PC-3 (cell line): ENCODE measurements at regions not wholly inside any gene's neighbourhood (a gene's known extent, or its start where the extent isn't known, plus 50 kb on each side); places are given as distances from the start of the nearest gene placed in this dataset.

Experiments used
- ATAC-seq: fragments of 200-7000 bp; cut with Tn5 transposase; 2 replicates; pipeline ENCODE4 v1.9.1; 2020; ENCODE audit warnings: mild to moderate bottlenecking, moderate library complexity
- BruUV-seq: library from RNA; stranded (reverse); fragments of 400-500 nt; replicated peaks from 2 replicates; lab custom pipeline; 2021; lab: Mats Ljungman, UMichigan
- CTCF ChIA-PET: fragments of 300-600 bp; sonication (Branson Sonifier 250); formaldehyde crosslinking; loops from one replicate; lab custom pipeline; 2022; ENCODE audit warnings: antibody characterized with exemption; lab: Charles Lee
- POLR2A ChIA-PET: fragments of 300-600 bp; sonication (Branson Sonifier 250); formaldehyde crosslinking; loops from one replicate; lab custom pipeline; 2022; ENCODE audit warnings: antibody characterized with exemption; ENCODE audit not compliant: unreplicated experiment; lab: Charles Lee
- DNase-seq: peaks from one replicate; pipeline ENCODE4 v3.0.0-alpha.2; 2015
- H2AFZ ChIP-seq: fragments of 300-600 bp; sonication (generic); 2 replicates; pipeline ENCODE4 v1.6.0; 2016; ENCODE audit warnings: antibody characterized with exemption, low read length
- H3F3A ChIP-seq: fragments of 300-600 bp; sonication (generic); one replicate; pipeline ENCODE4 v1.6.0; 2017; ENCODE audit warnings: antibody characterized with exemption, low read length, control low read depth, mild to moderate bottlenecking; ENCODE audit not compliant: unreplicated experiment
- H3K27ac ChIP-seq: fragments of 300-600 bp; sonication (generic); 2 replicates; pipeline ENCODE4 v1.5.1; 2016; ENCODE audit warnings: mild to moderate bottlenecking, low read length
- H3K27me3 ChIP-seq: fragments of 300-600 bp; sonication (generic); 2 replicates; pipeline ENCODE4 v1.6.1; 2016; ENCODE audit warnings: low read length, mixed read lengths
- H3K36me3 ChIP-seq: fragments of 300-600 bp; sonication (generic); 2 replicates; pipeline ENCODE4 v1.6.1; 2016; ENCODE audit warnings: low read depth, mixed run types, low read length, mixed read lengths
- H3K4me1 ChIP-seq: fragments of 300-600 bp; sonication (generic); 2 replicates; pipeline ENCODE4 v1.5.1; 2016; ENCODE audit warnings: low read length; ENCODE audit not compliant: insufficient read depth
- H3K4me2 ChIP-seq: fragments of 300-600 bp; sonication (generic); 2 replicates; pipeline ENCODE4 v1.6.0; 2016; ENCODE audit warnings: low read length
- H3K4me3 ChIP-seq: fragments of 300-600 bp; sonication (generic); 2 replicates; pipeline ENCODE4 v1.5.1; 2016; ENCODE audit warnings: mild to moderate bottlenecking, low read length, mixed read lengths
- H3K79me2 ChIP-seq: fragments of 300-600 bp; sonication (generic); 2 replicates; pipeline ENCODE4 v1.6.1; 2017; ENCODE audit warnings: low read length, mixed read lengths
- H3K9ac ChIP-seq: fragments of 300-600 bp; sonication (generic); 2 replicates; pipeline ENCODE4 v1.6.0; 2016; ENCODE audit warnings: mild to moderate bottlenecking, low read length
- H3K9me2 ChIP-seq: fragments of 300-600 bp; sonication (generic); replicated peaks from 2 replicates; pipeline ENCODE4 v1.6.1; 2016; ENCODE audit warnings: mixed run types, low read length, mixed read lengths
- H3K9me3 ChIP-seq: fragments of 300-600 bp; sonication (generic); 2 replicates; pipeline ENCODE4 v1.6.1; 2016; ENCODE audit warnings: low read length, mixed read lengths
- H4K20me1 ChIP-seq: fragments of 300-600 bp; sonication (generic); 2 replicates; pipeline ENCODE4 v1.6.1; 2016; ENCODE audit warnings: low read length, mixed read lengths
- EZH2 ChIP-seq: fragments of 300-600 bp; sonication (generic); IDR thresholded peaks from one replicate; pipeline ENCODE4 v1.6.1; 2017; ENCODE audit warnings: antibody characterized with exemption, mild to moderate bottlenecking, low read length; ENCODE audit not compliant: unreplicated experiment
- EZH2phosphoT487 ChIP-seq: fragments of 300-600 bp; sonication (generic); IDR thresholded peaks from 2 replicates; pipeline ENCODE4 v1.6.1; 2018; ENCODE audit warnings: mild to moderate bottlenecking, antibody characterized with exemption, low read length, borderline replicate concordance
- intact Hi-C: fragments of 100-400 bp; cut with micrococcal nuclease; formaldehyde crosslinking; loops from 2 replicates; pipeline ENCODE4 v1.9.0; 2023
- TF ChIP-seq, protein P1 (sequence below): fragments of 300-600 bp; sonication (generic); conservative IDR thresholded peaks from 2 replicates; pipeline ENCODE4 v1.5.1; 2017; ENCODE audit warnings: antibody characterized with exemption, low read depth, mild to moderate bottlenecking, low read length

DNA sequence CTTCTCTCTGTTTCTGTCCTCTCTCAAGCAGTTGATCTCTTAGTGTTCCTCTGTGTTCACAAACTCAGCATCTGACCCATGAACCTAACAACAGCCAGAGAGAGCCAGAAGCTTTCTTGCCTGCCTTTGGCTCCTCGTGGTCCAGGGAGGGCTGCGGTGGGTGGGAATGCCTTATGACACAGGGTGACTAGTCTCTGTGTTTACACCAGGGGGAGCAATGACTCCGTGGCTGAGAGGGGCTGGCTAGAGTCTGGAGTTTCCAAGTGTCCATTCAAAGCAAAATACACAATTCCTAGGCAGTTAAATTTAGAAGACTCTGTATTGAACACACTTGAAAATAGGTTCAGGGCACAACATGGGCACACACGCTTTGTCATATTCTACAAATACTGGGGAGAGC, 370.0 kb upstream of the FRG2C start:
- POLR2A ChIA-PET = no interaction called here
- no peaks in the 10 kb centered on the region for H3K4me1 ChIP-seq
- no peak overlapping the region for H3K27ac ChIP-seq
- intact Hi-C loops = loop anchor here (5.0 to 10.0 kb wide), 2 partner anchors 131 to 258 kb away; no protein-coding TSS in a partner anchor
- ATAC-seq = peak; percentile 76
- no peak overlapping the region for H2AFZ ChIP-seq
- TF ChIP-seq, protein P1, sequence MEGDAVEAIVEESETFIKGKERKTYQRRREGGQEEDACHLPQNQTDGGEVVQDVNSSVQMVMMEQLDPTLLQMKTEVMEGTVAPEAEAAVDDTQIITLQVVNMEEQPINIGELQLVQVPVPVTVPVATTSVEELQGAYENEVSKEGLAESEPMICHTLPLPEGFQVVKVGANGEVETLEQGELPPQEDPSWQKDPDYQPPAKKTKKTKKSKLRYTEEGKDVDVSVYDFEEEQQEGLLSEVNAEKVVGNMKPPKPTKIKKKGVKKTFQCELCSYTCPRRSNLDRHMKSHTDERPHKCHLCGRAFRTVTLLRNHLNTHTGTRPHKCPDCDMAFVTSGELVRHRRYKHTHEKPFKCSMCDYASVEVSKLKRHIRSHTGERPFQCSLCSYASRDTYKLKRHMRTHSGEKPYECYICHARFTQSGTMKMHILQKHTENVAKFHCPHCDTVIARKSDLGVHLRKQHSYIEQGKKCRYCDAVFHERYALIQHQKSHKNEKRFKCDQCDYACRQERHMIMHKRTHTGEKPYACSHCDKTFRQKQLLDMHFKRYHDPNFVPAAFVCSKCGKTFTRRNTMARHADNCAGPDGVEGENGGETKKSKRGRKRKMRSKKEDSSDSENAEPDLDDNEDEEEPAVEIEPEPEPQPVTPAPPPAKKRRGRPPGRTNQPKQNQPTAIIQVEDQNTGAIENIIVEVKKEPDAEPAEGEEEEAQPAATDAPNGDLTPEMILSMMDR = peak; percentile 65
- TF ChIP-seq EZH2 = no peak
- no peak overlapping the region for H3K9ac ChIP-seq
- H3K4me3 ChIP-seq = no peak overlapping the region
- H3K9me3 ChIP-seq = no peaks in the 10 kb centered on the region
- no peak overlapping the region for H3K4me2 ChIP-seq
- no peaks in the 10 kb centered on the region for H3K27me3 ChIP-seq
- H3K9me2 ChIP-seq = no peaks in the 10 kb centered on the region
- H3K79me2 ChIP-seq = no peaks in the 10 kb centered on the region
- peak; percentile 45 for DNase-seq
- no TSS peak for BruUV-seq
- H3F3A ChIP-seq = no peaks in the 10 kb centered on the region
- no peaks in the 10 kb centered on the region for H4K20me1 ChIP-seq
- CTCF ChIA-PET = no interaction called here
- H3K36me3 ChIP-seq = no peaks in the 10 kb centered on the region

- TF ChIP-seq, protein P1 = no peak
- TF ChIP-seq EZH2 = no peak
- TF ChIP-seq EZH2phosphoT487 = no peak
- H3K9ac ChIP-seq = no peak overlapping the region
- no peak overlapping the region for H3K4me3 ChIP-seq
- H3K4me2 ChIP-seq = no peak overlapping the region
- no peaks in the 10 kb centered on the region for H3F3A ChIP-seq
- ChIA-PET POLR2A (no interaction called here), CTCF (no interaction called here)
- H3K27me3 ChIP-seq = no peaks in the 10 kb centered on the region
- ATAC-seq (no peak), DNase-seq (no peak)
- intact Hi-C loops = loop anchor here (10.0 kb wide), 1 partner anchor 130 kb away; no protein-coding TSS in a partner anchor
- no TSS peak for BruUV-seq
- no peaks in the 10 kb centered on the region for H4K20me1 ChIP-seq
- H3K4me1 ChIP-seq = no peaks in the 10 kb centered on the region
- no peak overlapping the region for H2AFZ ChIP-seq
- no peaks in the 10 kb centered on the region for H3K79me2 ChIP-seq
- H3K27ac ChIP-seq = no peak overlapping the region
- no peaks in the 10 kb centered on the region for H3K36me3 ChIP-seq
- H3K9me2 ChIP-seq = no peaks in the 10 kb centered on the region
- H3K9me3 ChIP-seq = no peaks in the 10 kb centered on the region
Measured at GRCh38 chr3:75295013-75295412, 369.1 kb upstream of the FRG2C start.

GRCh38 chr3:75296858-75297257, 367.3 kb upstream of the FRG2C start:
- H3K9me2 ChIP-seq = no peaks in the 10 kb centered on the region
- no peak overlapping the region for H3K27ac ChIP-seq
- no peak overlapping the region for H3K4me2 ChIP-seq
- no peaks in the 10 kb centered on the region for H3K27me3 ChIP-seq
- no peak overlapping the region for H2AFZ ChIP-seq
- POLR2A ChIA-PET = no interaction called here
- intact Hi-C loops = loop anchor here (10.0 kb wide), 1 partner anchor 128 kb away; no protein-coding TSS in a partner anchor
- H3K4me3 ChIP-seq = no peak overlapping the region
- no peaks in the 10 kb centered on the region for H3F3A ChIP-seq
- no peaks in the 10 kb centered on the region for H4K20me1 ChIP-seq
- H3K9me3 ChIP-seq = no peaks in the 10 kb centered on the region
- CTCF ChIA-PET = no interaction called here
- TF ChIP-seq, protein P1 = no peak
- TF ChIP-seq EZH2 = no peak
- TF ChIP-seq EZH2phosphoT487 = no peak
- H3K36me3 ChIP-seq = no peaks in the 10 kb centered on the region
- no peak for DNase-seq
- no peaks in the 10 kb centered on the region for H3K4me1 ChIP-seq
- no peaks in the 10 kb centered on the region for H3K79me2 ChIP-seq
- no peak overlapping the region for H3K9ac ChIP-seq
- BruUV-seq = no TSS peak
- no peak for ATAC-seq
